Lower leg skin (tissue), 4 donors: ENCODE measurements at regions not wholly inside any gene's neighbourhood (a gene's known extent, or its start where the extent isn't known, plus 50 kb on each side); places are given as distances from the start of the nearest gene placed in this dataset.

Source experiments
- DNase-seq, 2 donors: peaks; one replicate each; pipeline ENCODE4 v3.0.0-alpha.2; 2019; ENCODE audit warnings: low spot score in 2 of 2
- H3K4me3 ChIP-seq: fragments of 200-600 bp; sonication (generic); 2 replicates; pipeline ENCODE4 v1.5.1; 2017; ENCODE audit warnings: mild to moderate bottlenecking, low read depth; ENCODE audit not compliant: poor library complexity, severe bottlenecking
- CTCF ChIP-seq, 3 donors: fragments of 450-650 bp; IDR thresholded peaks; one replicate each; pipeline ENCODE4 v1.5.1; 2016; ENCODE audit warnings: antibody characterized with exemption in 3 of 3, mild to moderate bottlenecking in 3 of 3, moderate library complexity in 2 of 3
- POLR2A ChIP-seq, 2 donors: fragments of 450-650 bp; IDR thresholded peaks; one replicate each; pipeline ENCODE4 v1.6.1; 2016 to 2017; ENCODE audit warnings: antibody characterized with exemption in 2 of 2, mild to moderate bottlenecking in 1 of 2, moderate library complexity in 1 of 2
- WGBS, 2 donors: methylation state at CpG; one replicate each; pipeline ENCODE4 v1.1.5; 2018; 5-methylcytosine and 5-hydroxymethylcytosine counted together
- intact Hi-C: fragments of 100-400 bp; cut with DNase I; formaldehyde crosslinking; loops from one replicate; pipeline ENCODE4 v1.15.0; 2023; ENCODE audit warnings: low total_unique reads

GRCh38 chr17:13263746-13264145, 245.9 kb upstream of the ELAC2 start:
- intact Hi-C loops = no loop called here
- no peak overlapping the region for H3K4me3 ChIP-seq
- WGBS, 2 donors = 59 to 66% methylated on average over 4 of the region's 4 CpGs
- no peak for DNase-seq
- no peak for TF ChIP-seq CTCF (IDR thresholded peaks at IDR 0.05)
- TF ChIP-seq POLR2A (IDR thresholded peaks at IDR 0.05) = no peak

GRCh38 chr17:13256545-13256944, 238.7 kb upstream of the ELAC2 start:
- 78 to 90% methylated on average over 3 of the region's 3 CpGs for WGBS, 2 donors

GRCh38 chr17:13253733-13254410, 236.0 kb upstream of the ELAC2 start:
- WGBS, 2 donors = 63 to 64% methylated on average over 3 of the region's 3 CpGs
- intact Hi-C loops = no loop called here
- no peak for TF ChIP-seq POLR2A (IDR thresholded peaks at IDR 0.05)
- TF ChIP-seq CTCF (IDR thresholded peaks at IDR 0.05) = no peak

More at GRCh38 chr17:13256545-13256944, 238.7 kb upstream of the ELAC2 start:
- no peak overlapping the region for H3K4me3 ChIP-seq
- no peak for TF ChIP-seq POLR2A (IDR thresholded peaks at IDR 0.05)
- no peak for TF ChIP-seq CTCF (IDR thresholded peaks at IDR 0.05)
- intact Hi-C loops = no loop called here
- no peak for DNase-seq

GRCh38 chr17:13244513-13244912, 226.7 kb upstream of the ELAC2 start:
- H3K4me3 ChIP-seq = no peak overlapping the region
- no peak for DNase-seq
- intact Hi-C loops = no loop called here
- TF ChIP-seq POLR2A (IDR thresholded peaks at IDR 0.05) = no peak
- TF ChIP-seq CTCF (IDR thresholded peaks at IDR 0.05) = no peak
- WGBS, 2 donors = 64 to 73% methylated on average over 5 of the region's 5 CpGs

More at GRCh38 chr17:13253733-13254410, 236.0 kb upstream of the ELAC2 start:
- H3K4me3 ChIP-seq = no peak overlapping the region
- no peak for DNase-seq

- H3K4me3 ChIP-seq = no peak overlapping the region
- intact Hi-C loops = no loop called here
- WGBS, 2 donors = 95 to 96% methylated on average over 4 of the region's 4 CpGs
- no peak for TF ChIP-seq CTCF (IDR thresholded peaks at IDR 0.05)
- no peak for TF ChIP-seq POLR2A (IDR thresholded peaks at IDR 0.05)
- DNase-seq = no peak
Measured at GRCh38 chr17:13243585-13243984, 225.8 kb upstream of the ELAC2 start.

GRCh38 chr17:13240851-13241250, 223.0 kb upstream of the ELAC2 start:
- WGBS, 2 donors = 79 to 86% methylated on average over 1 of the region's 1 CpG
- TF ChIP-seq CTCF (IDR thresholded peaks at IDR 0.05) (no peak), POLR2A (IDR thresholded peaks at IDR 0.05) (no peak)
- no peak overlapping the region for H3K4me3 ChIP-seq
- DNase-seq = no peak
- intact Hi-C loops = no loop called here
